ENCODE measurements at regions not wholly inside any gene's neighbourhood (a gene's known extent, or its start where the extent isn't known, plus 50 kb on each side); places are given as distances from the start of the nearest gene placed in this dataset.

GRCh38 chr10:114729103-114729659 lies 71.1 kb upstream of the ABLIM1 start:
- no peak for DNase-seq (ENCODE audit: low spot score)
- no peak overlapping the region for H3K27ac ChIP-seq
- TF ChIP-seq CTCF (conservative IDR thresholded peaks at IDR 0.05; ENCODE audit: low read depth), result no peak
- ChIA-PET POLR2A (ENCODE audit: low non-redundant PET) (no interaction called here), CTCF (interaction anchor here (0.9 kb wide), 1 partner anchor 12 kb away, joined by 4 read pairs; no protein-coding TSS in a partner anchor)

- no peak for DNase-seq (ENCODE audit: low spot score)
- ChIA-PET CTCF (no interaction called here), POLR2A (ENCODE audit: low non-redundant PET) (no interaction called here)
- TF ChIP-seq CTCF (conservative IDR thresholded peaks at IDR 0.05; ENCODE audit: low read depth), result no peak
- H3K27ac ChIP-seq, result no peak overlapping the region
Observed at GRCh38 chr10:114730291-114730690, 72.2 kb upstream of the ABLIM1 start.

GRCh38 chr10:114732931-114733330 lies 74.9 kb upstream of the ABLIM1 start:
- DNase-seq (ENCODE audit: low spot score), result no peak
- no peak for TF ChIP-seq CTCF (conservative IDR thresholded peaks at IDR 0.05; ENCODE audit: low read depth)
- no peak overlapping the region for H3K27ac ChIP-seq
- CTCF ChIA-PET, result no interaction called here
- POLR2A ChIA-PET (ENCODE audit: low non-redundant PET), result no interaction called here

GRCh38 chr10:114735946-114736345 lies 77.9 kb upstream of the ABLIM1 start:
- CTCF ChIA-PET, result interaction anchor here (0.6 kb wide), 1 partner anchor 37 kb away, joined by 5 read pairs; no protein-coding TSS in a partner anchor
- no peak for TF ChIP-seq CTCF (conservative IDR thresholded peaks at IDR 0.05; ENCODE audit: low read depth)
- DNase-seq (ENCODE audit: low spot score), result no peak
- POLR2A ChIA-PET (ENCODE audit: low non-redundant PET), result no interaction called here
- no peak overlapping the region for H3K27ac ChIP-seq

GRCh38 chr10:114743521-114744231 lies 77.9 kb upstream of the FHIP2A start:
- TF ChIP-seq CTCF (conservative IDR thresholded peaks at IDR 0.05; ENCODE audit: low read depth), result no peak
- CTCF ChIA-PET, result no interaction called here
- no peak overlapping the region for H3K27ac ChIP-seq
- no peak for DNase-seq (ENCODE audit: low spot score)
- POLR2A ChIA-PET (ENCODE audit: low non-redundant PET), result no interaction called here

GRCh38 chr10:114746531-114746930 lies 75.0 kb upstream of the FHIP2A start:
- no peak for TF ChIP-seq CTCF (conservative IDR thresholded peaks at IDR 0.05; ENCODE audit: low read depth)
- DNase-seq (ENCODE audit: low spot score), result no peak
- ChIA-PET CTCF (no interaction called here), POLR2A (ENCODE audit: low non-redundant PET) (no interaction called here)
- H3K27ac ChIP-seq, result no peak overlapping the region

Measured in RWPE1 (cell line).